IMR-90 (cell line): ENCODE measurements at regions not wholly inside any gene's neighbourhood (a gene's known extent, or its start where the extent isn't known, plus 50 kb on each side); places are given as distances from the start of the nearest gene placed in this dataset.

Experiments used
- ATAC-seq: fragments of 200-7000 bp; cut with Tn5 transposase; 2 replicates; pipeline ENCODE4 v1.9.1; 2020; ENCODE audit warnings: low read depth, mild to moderate bottlenecking, moderate library complexity
- BruUV-seq: library from RNA; stranded (reverse); fragments of 400-500 nt; replicated peaks from 2 replicates; lab custom pipeline; 2021; lab: Mats Ljungman, UMichigan
- CTCF ChIA-PET: fragments of 300-600 bp; formaldehyde crosslinking; extraction: SDS; loops from one replicate; lab custom pipeline; 2021; ENCODE audit warnings: antibody characterized with exemption; lab: Yijun Ruan, JAX
- POLR2A ChIA-PET: fragments of 300-600 bp; sonication (Branson Sonifier 250); formaldehyde crosslinking; loops from one replicate; lab custom pipeline; 2022; ENCODE audit warnings: antibody characterized with exemption; ENCODE audit not compliant: unreplicated experiment; lab: Charles Lee
- DNase-seq: peaks from one replicate; pipeline ENCODE4 v3.0.0; 2013
- H2AFZ ChIP-seq: replicated peaks from 2 replicates; pipeline ENCODE3; 2013; ENCODE audit warnings: low read length, mild to moderate bottlenecking; ENCODE audit not compliant: poor library complexity
- H2AK5ac ChIP-seq: 2 replicates; pipeline ENCODE4 v1.6.1; 2013; ENCODE audit warnings: low read depth, low read length, inconsistent platforms
- H2AK9ac ChIP-seq: replicated peaks from 2 replicates; pipeline ENCODE3; 2013; ENCODE audit warnings: mild to moderate bottlenecking, low read depth, low read length, moderate library complexity; ENCODE audit not compliant: poor library complexity
- H2BK120ac ChIP-seq: 2 replicates; pipeline ENCODE4 v1.6.1; 2013; ENCODE audit warnings: low read depth, low read length, inconsistent platforms
- H2BK15ac ChIP-seq: 3 replicates; pipeline ENCODE4 v1.6.1; 2013; ENCODE audit warnings: low read depth, low read length, inconsistent platforms
- H2BK20ac ChIP-seq: 2 replicates; pipeline ENCODE4 v1.6.1; 2013; ENCODE audit warnings: low read depth, mild to moderate bottlenecking, inconsistent platforms, low read length, moderate library complexity
- H2BK5ac ChIP-seq: 2 replicates; pipeline ENCODE4 v1.6.1; 2013; ENCODE audit warnings: mild to moderate bottlenecking, low read depth, low read length, inconsistent platforms; ENCODE audit not compliant: poor library complexity, severe bottlenecking
- H3K14ac ChIP-seq: replicated peaks from 2 replicates; pipeline ENCODE4 v1.6.1; 2013; ENCODE audit warnings: low read depth, low read length, inconsistent platforms
- H3K18ac ChIP-seq: 2 replicates; pipeline ENCODE4 v1.6.1; 2013; ENCODE audit warnings: low read depth, low read length, control low read depth
- H3K23ac ChIP-seq: 2 replicates; pipeline ENCODE4 v1.6.1; 2013; ENCODE audit warnings: low read depth, low read length, inconsistent platforms
- H3K27ac ChIP-seq: 2 replicates; pipeline ENCODE4 v1.5.1; 2013; ENCODE audit warnings: mild to moderate bottlenecking, control low read depth, low read length; ENCODE audit not compliant: insufficient read depth
- H3K27me3 ChIP-seq: 2 replicates; pipeline ENCODE4 v1.6.1; 2013; ENCODE audit warnings: low read length; ENCODE audit not compliant: control insufficient read depth, insufficient read depth
- H3K36me3 ChIP-seq: 2 replicates; pipeline ENCODE4 v1.6.1; 2013; ENCODE audit warnings: low read length, mixed read lengths; ENCODE audit not compliant: control insufficient read depth, insufficient read depth
- H3K4ac ChIP-seq: 2 replicates; pipeline ENCODE4 v1.6.1; 2013; ENCODE audit warnings: low read depth, low read length, inconsistent platforms
- H3K4me1 ChIP-seq: 2 replicates; pipeline ENCODE4 v1.6.1; 2013; ENCODE audit warnings: low read length, mixed read lengths; ENCODE audit not compliant: control insufficient read depth, insufficient read depth
- H3K4me2 ChIP-seq: 2 replicates; pipeline ENCODE4 v1.6.1; 2013; ENCODE audit warnings: low read depth, mild to moderate bottlenecking, control low read depth, low read length, moderate library complexity
- H3K4me3 ChIP-seq: 2 replicates; pipeline ENCODE4 v1.5.1; 2013; ENCODE audit warnings: low read depth, mild to moderate bottlenecking, control low read depth, low read length, moderate library complexity; ENCODE audit not compliant: insufficient read depth
- H3K56ac ChIP-seq: 2 replicates; pipeline ENCODE4 v1.6.1; 2013; ENCODE audit warnings: low read length, inconsistent platforms; ENCODE audit not compliant: insufficient read depth; ENCODE audit errors: extremely low read depth
- H3K79me1 ChIP-seq, 2 experiments: 2 replicates each; pipeline ENCODE4 v1.6.1; 2013; ENCODE audit warnings: low read length in 2 of 2, inconsistent platforms in 1 of 2, low read depth in 1 of 2
- H3K9ac ChIP-seq: 2 replicates; pipeline ENCODE4 v1.6.1; 2013; ENCODE audit warnings: low read depth, low read length, control low read depth
- H3K9me1 ChIP-seq: 2 replicates; pipeline ENCODE4 v1.6.1; 2013; ENCODE audit warnings: low read length, inconsistent platforms; ENCODE audit not compliant: insufficient read depth
- H3K9me3 ChIP-seq: 2 replicates; pipeline ENCODE4 v1.6.1; 2013; ENCODE audit warnings: low read length; ENCODE audit not compliant: control insufficient read depth, insufficient read depth
- H4K20me1 ChIP-seq: 2 replicates; pipeline ENCODE4 v1.6.1; 2013; ENCODE audit warnings: low read length, inconsistent platforms; ENCODE audit not compliant: insufficient read depth
- H4K5ac ChIP-seq: 2 replicates; pipeline ENCODE4 v1.6.1; 2013; ENCODE audit warnings: mild to moderate bottlenecking, low read depth, low read length, control low read depth
- H4K8ac ChIP-seq, 2 experiments: 2 replicates each; pipeline ENCODE4 v1.6.1; 2013; ENCODE audit warnings: low read depth in 2 of 2, low read length in 2 of 2, control low read depth in 1 of 2, inconsistent platforms in 1 of 2
- H4K91ac ChIP-seq: 2 replicates; pipeline ENCODE4 v1.6.1; 2013; ENCODE audit warnings: low read depth, low read length, inconsistent platforms; ENCODE audit not compliant: insufficient read depth
- BHLHE40 ChIP-seq: fragments of 150-350 bp; IDR thresholded peaks from 2 replicates; pipeline ENCODE4 v1.6.1; 2016; ENCODE audit warnings: mild to moderate bottlenecking, low read depth, low read length
- CEBPB ChIP-seq: IDR thresholded peaks from 2 replicates; pipeline ENCODE4 v1.6.1; 2012; ENCODE audit warnings: low read depth, low read length, improper control_type of control experiment
- CHD1 ChIP-seq: IDR thresholded peaks from 2 replicates; pipeline ENCODE4 v1.6.1; 2012; ENCODE audit warnings: low read depth, low read length, improper control_type of control experiment
- CTCF ChIP-seq: conservative IDR thresholded peaks from 2 replicates; pipeline ENCODE4 v1.5.1; 2012; ENCODE audit warnings: mild to moderate bottlenecking, low read depth, low read length, improper control_type of control experiment
- ELK1 ChIP-seq: fragments of 150-350 bp; IDR thresholded peaks from 2 replicates; pipeline ENCODE4 v1.6.1; 2016; ENCODE audit warnings: low read depth, mild to moderate bottlenecking, low read length, moderate library complexity, borderline replicate concordance
- FOS ChIP-seq: fragments of 150-350 bp; IDR thresholded peaks from 2 replicates; pipeline ENCODE4 v1.6.1; 2016; ENCODE audit warnings: low read depth, low read length
- MAFK ChIP-seq: IDR thresholded peaks from 2 replicates; pipeline ENCODE4 v1.6.1; 2012; ENCODE audit warnings: low read depth, low read length, improper control_type of control experiment
- MAZ ChIP-seq: IDR thresholded peaks from 2 replicates; pipeline ENCODE4 v1.6.1; 2012; ENCODE audit warnings: low read depth, mild to moderate bottlenecking, low read length, improper control_type of control experiment, moderate library complexity, borderline replicate concordance
- MXI1 ChIP-seq: IDR thresholded peaks from 2 replicates; pipeline ENCODE4 v1.6.1; 2012; ENCODE audit warnings: low read depth, mild to moderate bottlenecking, low read length, moderate library complexity, borderline replicate concordance
- NFE2L2 ChIP-seq: fragments of 150-350 bp; IDR thresholded peaks from 2 replicates; pipeline ENCODE4 v1.6.1; 2016; ENCODE audit warnings: low read depth, mild to moderate bottlenecking, low read length
- POLR2A ChIP-seq: IDR thresholded peaks from 2 replicates; pipeline ENCODE4 v1.6.1; 2012; ENCODE audit warnings: mild to moderate bottlenecking, low read depth, low read length
- RAD21 ChIP-seq: IDR thresholded peaks from 2 replicates; pipeline ENCODE4 v1.6.1; 2012; ENCODE audit warnings: low read length, improper control_type of control experiment
- RCOR1 ChIP-seq: IDR thresholded peaks from 2 replicates; pipeline ENCODE4 v1.6.1; 2012; ENCODE audit warnings: mild to moderate bottlenecking, low read length, improper control_type of control experiment; ENCODE audit not compliant: insufficient replicate concordance
- RFX5 ChIP-seq: IDR thresholded peaks from 2 replicates; pipeline ENCODE4 v1.8.0; 2012; ENCODE audit warnings: low read depth, mild to moderate bottlenecking, low read length, moderate library complexity
- SMC3 ChIP-seq: fragments of 150-350 bp; IDR thresholded peaks from 2 replicates; pipeline ENCODE4 v1.6.1; 2016; ENCODE audit warnings: low read depth, mild to moderate bottlenecking, antibody characterized with exemption, low read length, moderate library complexity
- USF2 ChIP-seq: fragments of 150-350 bp; IDR thresholded peaks from 2 replicates; pipeline ENCODE4 v1.6.1; 2017; ENCODE audit warnings: mild to moderate bottlenecking, antibody characterized with exemption, low read length, low read depth
- WGBS, 2 experiments: methylation state at CpG; one replicate each; pipeline versions ENCODE4 v1.1.5 to v1.1.7; 2013; ENCODE audit warnings: missing lambda C conversion rate in 2 of 2; ENCODE audit not compliant: insufficient read length in 1 of 2; ENCODE audit errors: extremely low coverage in 2 of 2; 5-methylcytosine and 5-hydroxymethylcytosine counted together
- dilution Hi-C: fragments of 300-500 bp; cut with HindIII; formaldehyde crosslinking; loops from one replicate; pipeline ENCODE4 v1.14.3; 2018; ENCODE audit warnings: low sequenced_read_pairs; ENCODE audit not compliant: unreplicated experiment
- in situ Hi-C: fragments of 300-500 bp; cut with MboI; formaldehyde crosslinking; loops from 3 replicates; pipeline ENCODE4 v1.14.3; 2019; ENCODE audit warnings: low sequenced_read_pairs, inconsistent platforms, mixed read lengths
- intact Hi-C: fragments of 100-400 bp; cut with micrococcal nuclease; formaldehyde crosslinking; loops from 2 replicates; pipeline ENCODE4 v1.10.0; 2022

- Histone ChIP-seq H3K4ac (no peak overlapping the region), H3K56ac (no peak overlapping the region), H3K79me1 (no peaks in the 10 kb centered on the region), H2BK20ac (no peak overlapping the region), H2AFZ (no peak overlapping the region), H3K4me1 (no peaks in the 10 kb centered on the region), H3K14ac (no peak overlapping the region), H3K23ac (no peak overlapping the region), H3K4me2 (no peak overlapping the region), H3K36me3 (no peaks in the 10 kb centered on the region), H4K20me1 (no peaks in the 10 kb centered on the region), H2BK5ac (no peak overlapping the region), H2AK9ac (no peak overlapping the region), H3K9me3 (peaks cover 22% of the 10 kb centered on the region), H3K9ac (no peak overlapping the region), H2AK5ac (no peak overlapping the region), H4K91ac (no peak overlapping the region), H3K27me3 (no peaks in the 10 kb centered on the region), H4K5ac (no peak overlapping the region), H2BK120ac (no peak overlapping the region), H2BK15ac (no peak overlapping the region), H3K18ac (no peak overlapping the region), H3K27ac (no peak overlapping the region), H3K9me1 (no peaks in the 10 kb centered on the region), H3K4me3 (no peak overlapping the region), H4K8ac (no peak overlapping the region)
- CTCF ChIA-PET: no interaction called here
- DNase-seq (no peak), ATAC-seq (no peak)
- BruUV-seq: no TSS peak
- intact Hi-C loops: no loop called here
- POLR2A ChIA-PET: no interaction called here
- in situ Hi-C loops: no loop called here
- dilution Hi-C loops: no loop called here
- no CpG with 5 or more reads among the region's 9 CpGs for WGBS, 2 experiments
- TF ChIP-seq CHD1: no peak
- TF ChIP-seq CTCF: no peak
- TF ChIP-seq MAZ: no peak
- TF ChIP-seq NFE2L2: no peak
- no peak for TF ChIP-seq CEBPB
- no peak for TF ChIP-seq POLR2A
- no peak for TF ChIP-seq MAFK
- TF ChIP-seq SMC3: no peak
- TF ChIP-seq FOS: no peak
- TF ChIP-seq MXI1: no peak
- no peak for TF ChIP-seq ELK1
- no peak for TF ChIP-seq RCOR1
- no peak for TF ChIP-seq RFX5
- no peak for TF ChIP-seq RAD21
- no peak for TF ChIP-seq USF2
- TF ChIP-seq BHLHE40: no peak
Measured at GRCh38 chr7:37540917-37541316, 92.3 kb upstream of the ELMO1 start.
